ENCODE measurements at regions not wholly inside any gene's neighbourhood (a gene's known extent, or its start where the extent isn't known, plus 50 kb on each side); places are given as distances from the start of the nearest gene placed in this dataset.
A peak's percentile ranks its signal among the peaks of the same experiment; 100 is the strongest.

DNA sequence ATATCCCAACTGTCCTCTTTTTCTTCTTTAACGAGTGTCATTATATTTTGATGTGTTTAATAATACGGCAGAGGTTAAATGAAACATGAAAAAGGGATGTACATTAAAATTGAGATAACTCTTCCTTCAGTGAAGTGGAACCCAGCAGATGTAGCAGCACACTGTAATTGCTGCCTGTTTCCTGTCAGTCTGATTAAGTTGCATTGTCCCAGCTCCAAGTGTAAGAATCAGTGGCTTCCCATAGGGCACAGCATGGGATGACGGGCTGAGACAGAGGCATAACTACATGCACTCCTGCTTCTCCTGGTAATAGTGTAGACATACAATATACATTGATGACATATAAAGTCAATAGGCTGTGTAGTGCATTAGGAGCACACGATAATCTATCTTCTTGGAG lies 175.8 kb upstream of the TCF4 start:
- Histone ChIP-seq H3K9ac (ENCODE audit: insufficient read depth, low read length) (no peak overlapping the region), H3K4me3 (replicated peaks in 1 of 4; ENCODE audit: control extremely low read depth in 1 of 4, insufficient read depth in 1 of 4, low read depth in 3 of 4, low read length in 4 of 4) (no peak overlapping the region), H3K79me2 (ENCODE audit: control insufficient read depth, insufficient read depth, low read length) (no peaks in the 10 kb centered on the region), H2AFZ (ENCODE audit: low read length) (no peak overlapping the region), H4K20me1 (ENCODE audit: control insufficient read depth, extremely low read depth, insufficient read depth, low read length) (no peaks in the 10 kb centered on the region), H3K9me3 (ENCODE audit: control insufficient read depth, insufficient read depth, low read depth, low read length) (no peaks in the 10 kb centered on the region), H3K4me1 (ENCODE audit: control insufficient read depth, extremely low read depth, insufficient read depth, low read length) (no peaks in the 10 kb centered on the region), H3K27ac (ENCODE audit: insufficient read depth, low read length) (no peak overlapping the region), H3K36me3 (ENCODE audit: control insufficient read depth, insufficient read depth, low read length) (no peaks in the 10 kb centered on the region), H3K4me2 (ENCODE audit: extremely low read depth, insufficient read depth, low read length) (no peak overlapping the region), H3K27me3 (ENCODE audit: control insufficient read depth, insufficient read depth, low read length) (no peaks in the 10 kb centered on the region)
- DNase-seq (ENCODE audit: low read depth in 2 of 2), result peak in 1 of 2 donors; percentile 35
- no peak for TF ChIP-seq EZH2 (IDR thresholded peaks at IDR 0.05; ENCODE audit: low read length, missing control alignments)
- no peak for TF ChIP-seq CTCF (conservative IDR thresholded peaks at IDR 0.05 in 1 of 2, IDR thresholded peaks at IDR 0.05 in 1 of 2; ENCODE audit: low read depth in 1 of 2, low read length in 2 of 2)

GRCh38 chr18:55763298-55763697 lies 175.3 kb upstream of the TCF4 start:
- no peak overlapping the region for H2AFZ ChIP-seq (ENCODE audit: low read length)
- no peaks in the 10 kb centered on the region for H3K36me3 ChIP-seq (ENCODE audit: control insufficient read depth, insufficient read depth, low read length)
- no peaks in the 10 kb centered on the region for H3K9me3 ChIP-seq (ENCODE audit: control insufficient read depth, insufficient read depth, low read depth, low read length)
- no peaks in the 10 kb centered on the region for H3K79me2 ChIP-seq (ENCODE audit: control insufficient read depth, insufficient read depth, low read length)
- no peak for TF ChIP-seq EZH2 (IDR thresholded peaks at IDR 0.05; ENCODE audit: low read length, missing control alignments)
- TF ChIP-seq CTCF (conservative IDR thresholded peaks at IDR 0.05 in 1 of 2, IDR thresholded peaks at IDR 0.05 in 1 of 2; ENCODE audit: low read depth in 1 of 2, low read length in 2 of 2), result no peak
- no peak overlapping the region for H3K4me2 ChIP-seq (ENCODE audit: extremely low read depth, insufficient read depth, low read length)
- no peaks in the 10 kb centered on the region for H4K20me1 ChIP-seq (ENCODE audit: control insufficient read depth, extremely low read depth, insufficient read depth, low read length)
- H3K27ac ChIP-seq (ENCODE audit: insufficient read depth, low read length), result no peak overlapping the region
- peak; percentile 30 to 91 for DNase-seq (ENCODE audit: low read depth in 2 of 2)
- H3K4me1 ChIP-seq (ENCODE audit: control insufficient read depth, extremely low read depth, insufficient read depth, low read length), result no peaks in the 10 kb centered on the region
- no peaks in the 10 kb centered on the region for H3K27me3 ChIP-seq (ENCODE audit: control insufficient read depth, insufficient read depth, low read length)
- H3K9ac ChIP-seq (ENCODE audit: insufficient read depth, low read length), result no peak overlapping the region
- no peak overlapping the region for H3K4me3 ChIP-seq (replicated peaks in 1 of 4; ENCODE audit: control extremely low read depth in 1 of 4, insufficient read depth in 1 of 4, low read depth in 3 of 4, low read length in 4 of 4)

- Histone ChIP-seq H3K4me3 (replicated peaks in 1 of 4; ENCODE audit: control extremely low read depth in 1 of 4, insufficient read depth in 1 of 4, low read depth in 3 of 4, low read length in 4 of 4) (no peak overlapping the region), H3K36me3 (ENCODE audit: control insufficient read depth, insufficient read depth, low read length) (no peaks in the 10 kb centered on the region), H3K4me2 (ENCODE audit: extremely low read depth, insufficient read depth, low read length) (no peak overlapping the region), H3K9me3 (ENCODE audit: control insufficient read depth, insufficient read depth, low read depth, low read length) (no peaks in the 10 kb centered on the region), H3K27ac (ENCODE audit: insufficient read depth, low read length) (no peak overlapping the region), H3K4me1 (ENCODE audit: control insufficient read depth, extremely low read depth, insufficient read depth, low read length) (no peaks in the 10 kb centered on the region), H3K9ac (ENCODE audit: insufficient read depth, low read length) (no peak overlapping the region), H3K27me3 (ENCODE audit: control insufficient read depth, insufficient read depth, low read length) (no peaks in the 10 kb centered on the region), H3K79me2 (ENCODE audit: control insufficient read depth, insufficient read depth, low read length) (no peaks in the 10 kb centered on the region), H2AFZ (ENCODE audit: low read length) (no peak overlapping the region), H4K20me1 (ENCODE audit: control insufficient read depth, extremely low read depth, insufficient read depth, low read length) (no peaks in the 10 kb centered on the region)
- no peak for TF ChIP-seq EZH2 (IDR thresholded peaks at IDR 0.05; ENCODE audit: low read length, missing control alignments)
- no peak for TF ChIP-seq CTCF (conservative IDR thresholded peaks at IDR 0.05 in 1 of 2, IDR thresholded peaks at IDR 0.05 in 1 of 2; ENCODE audit: low read depth in 1 of 2, low read length in 2 of 2)
- DNase-seq (ENCODE audit: low read depth in 2 of 2), result no peak
Observed at GRCh38 chr18:55762424-55762823, 174.4 kb upstream of the TCF4 start.

Data from fibroblast of lung (primary cell).